GM12878 (cell line): ENCODE measurements at regions not wholly inside any gene's neighbourhood (a gene's known extent, or its start where the extent isn't known, plus 50 kb on each side); places are given as distances from the start of the nearest gene placed in this dataset.

Experiments used
- ATAC-seq: fragments of 200-7000 bp; cut with Tn5 transposase; 3 replicates; pipeline ENCODE4 v1.9.1; 2020; ENCODE audit warnings: mild to moderate bottlenecking, moderate library complexity
- BruUV-seq: library from RNA; stranded (reverse); fragments of 400-500 nt; replicated peaks from 2 replicates; lab custom pipeline; 2021; lab: Mats Ljungman, UMichigan
- CTCF ChIA-PET: fragments of 300-600 bp; sonication (Branson Sonifier 250); formaldehyde crosslinking; extraction: SDS; loops from one replicate; lab custom pipeline; 2021; ENCODE audit warnings: inconsistent platforms; lab: Yijun Ruan, JAX
- POLR2A ChIA-PET: fragments of 350-600 bp; formaldehyde crosslinking; extraction: SDS; loops from one replicate; lab custom pipeline; 2021; ENCODE audit warnings: inconsistent platforms; lab: Charles Lee
- RAD21 ChIA-PET: fragments of 300-600 bp; sonication (Branson Sonifier 250); formaldehyde crosslinking; loops from one replicate; lab custom pipeline; 2023; ENCODE audit warnings: antibody characterized with exemption; ENCODE audit not compliant: unreplicated experiment; lab: Charles Lee
- SMC1A ChIA-PET: fragments of 300-600 bp; sonication (Branson Sonifier 250); formaldehyde crosslinking; loops from one replicate; lab custom pipeline; 2023; ENCODE audit not compliant: unreplicated experiment, uncharacterized antibody; lab: Charles Lee
- DNase-seq: peaks from one replicate; pipeline ENCODE4 v3.0.0-alpha.2; 2011; ENCODE audit warnings: low read depth, low spot score
- FAIRE-seq: peaks from 3 replicates; lab custom pipeline; 2011; peaks lifted over from hg19 to GRCh38; lab: Jason Lieb, UNC
- H2AFZ ChIP-seq: 2 replicates; pipeline ENCODE4 v1.6.0; 2011; ENCODE audit warnings: low read depth, low read length, control low read depth; ENCODE audit not compliant: control insufficient read depth
- H3K27ac ChIP-seq: 2 replicates; pipeline ENCODE4 v1.5.1; 2011; ENCODE audit warnings: control low read depth; ENCODE audit not compliant: control insufficient read depth, insufficient read depth
- H3K27me3 ChIP-seq, 2 experiments: replicated peaks in 1 of 2; 2 replicates each; pipeline versions ENCODE4 v1.6.0 to v1.6.1; 2011; ENCODE audit warnings: low read length in 1 of 2; ENCODE audit not compliant: control insufficient read depth in 2 of 2, insufficient read depth in 2 of 2
- H3K36me3 ChIP-seq, 2 experiments: 2 replicates each; pipeline ENCODE4 v1.5.1; 2011; ENCODE audit warnings: low read length in 1 of 2; ENCODE audit not compliant: control insufficient read depth in 2 of 2, insufficient read depth in 2 of 2
- H3K4me1 ChIP-seq: 2 replicates; pipeline ENCODE4 v1.6.1; 2011; ENCODE audit warnings: mild to moderate bottlenecking, low read length, moderate library complexity, mixed read lengths; ENCODE audit not compliant: control insufficient read depth, insufficient read depth
- H3K4me2 ChIP-seq: 2 replicates; pipeline ENCODE4 v1.6.0; 2011; ENCODE audit warnings: control low read depth; ENCODE audit not compliant: control insufficient read depth, insufficient read depth
- H3K4me3 ChIP-seq: fragments of 200-600 bp; sonication (generic); 2 replicates; pipeline ENCODE4 v1.5.1; 2016
- H3K79me2 ChIP-seq: 2 replicates; pipeline ENCODE4 v1.6.0; 2011; ENCODE audit warnings: low read length; ENCODE audit not compliant: control insufficient read depth, insufficient read depth
- H3K9ac ChIP-seq: 2 replicates; pipeline ENCODE4 v1.8.0; 2011; ENCODE audit warnings: low read length, control low read depth, mixed read lengths; ENCODE audit not compliant: control insufficient read depth, insufficient read depth
- H3K9me3 ChIP-seq: replicated peaks from 3 replicates; pipeline ENCODE4 v1.5.1; 2011; ENCODE audit warnings: mild to moderate bottlenecking, low read length; ENCODE audit not compliant: control insufficient read depth, insufficient read depth
- H4K20me1 ChIP-seq: 2 replicates; pipeline ENCODE4 v1.6.0; 2011; ENCODE audit not compliant: control insufficient read depth, insufficient read depth
- CBX5 ChIP-seq: sonication (generic); IDR thresholded peaks from 2 replicates; pipeline ENCODE4 v1.6.1; 2016; ENCODE audit warnings: low read depth, moderate library complexity, mild to moderate bottlenecking, inconsistent platforms
- CHD4 ChIP-seq: fragments of 200-600 bp; sonication (generic); IDR thresholded peaks from 2 replicates; pipeline ENCODE4 v1.6.1; 2016; ENCODE audit warnings: mild to moderate bottlenecking
- CUX1 ChIP-seq: IDR thresholded peaks from 2 replicates; pipeline ENCODE4 v1.6.1; 2012; ENCODE audit warnings: improper control_type of control experiment, low read depth, low read length; ENCODE audit not compliant: insufficient replicate concordance
- JUNB ChIP-seq: IDR thresholded peaks from 2 replicates; pipeline ENCODE4 v1.6.1; 2016; ENCODE audit warnings: antibody characterized with exemption, mild to moderate bottlenecking
- MTA3 ChIP-seq: IDR thresholded peaks from 2 replicates; pipeline ENCODE4 v1.6.1; 2012; ENCODE audit warnings: low read length, inconsistent platforms, borderline replicate concordance
- WRNIP1 ChIP-seq: IDR thresholded peaks from 2 replicates; pipeline ENCODE4 v1.6.1; 2011; ENCODE audit warnings: low read depth, low read length, improper control_type of control experiment, borderline replicate concordance
- WGBS: methylation state at CpG from one replicate; pipeline ENCODE4 v1.1.6; 2016; ENCODE audit warnings: low lambda C conversion rate; ENCODE audit not compliant: insufficient replicate concordance, insufficient coverage; ENCODE audit errors: missing lambda C conversion rate; 5-methylcytosine and 5-hydroxymethylcytosine counted together
- in situ Hi-C: fragments of 300-500 bp; cut with MboI; formaldehyde crosslinking; loops from 9 replicates; pipeline ENCODE4 v1.14.3; 2018; ENCODE audit warnings: mixed read lengths
- intact Hi-C: fragments of 100-400 bp; cut with micrococcal nuclease; formaldehyde crosslinking; loops from one replicate; pipeline ENCODE4 v1.14.2; 2022; ENCODE audit not compliant: unreplicated experiment
- TF ChIP-seq, protein P1 (sequence below): IDR thresholded peaks from 2 replicates; pipeline ENCODE4 v1.6.1; 2012; ENCODE audit warnings: mild to moderate bottlenecking, low read depth, low read length
- TF ChIP-seq, protein P2 (sequence below): fragments of 450-650 bp; IDR thresholded peaks from 2 replicates; pipeline ENCODE4 v1.6.1; 2017; ENCODE audit warnings: mild to moderate bottlenecking, moderate library complexity
- TF ChIP-seq, protein P3 (sequence below): IDR thresholded peaks from 2 replicates; pipeline ENCODE4 v1.6.1; 2011; ENCODE audit warnings: borderline replicate concordance, low read depth, mild to moderate bottlenecking, moderate library complexity, mixed read lengths, low read length; ENCODE audit not compliant: insufficient read depth; ENCODE audit errors: extremely low read length

- H3K4me2 ChIP-seq: no peak overlapping the region
- H3K9ac ChIP-seq: no peak overlapping the region
- in situ Hi-C loops: no loop called here
- no peaks in the 10 kb centered on the region; the same call in 2 of the 3 replicates for H3K9me3 ChIP-seq
- no peak overlapping the region for H2AFZ ChIP-seq
- no peaks in the 10 kb centered on the region for H3K4me1 ChIP-seq
- WGBS: 0% methylated on average over 1 of the region's 1 CpG
- no peaks in the 10 kb centered on the region for H4K20me1 ChIP-seq
- no peak for DNase-seq
- FAIRE-seq: no peak
- no peak for ATAC-seq
- no peaks in the 10 kb centered on the region for H3K36me3 ChIP-seq
- no TSS peak for BruUV-seq
- H3K27me3 ChIP-seq: no peaks in the 10 kb centered on the region
- POLR2A ChIA-PET: no interaction called here
- SMC1A ChIA-PET: no interaction called here
- RAD21 ChIA-PET: no interaction called here
- no peak overlapping the region for H3K27ac ChIP-seq
- CTCF ChIA-PET: no interaction called here
- no peaks in the 10 kb centered on the region for H3K79me2 ChIP-seq
- H3K4me3 ChIP-seq: no peak overlapping the region
- intact Hi-C loops: no loop called here
- no peak for TF ChIP-seq CHD4
- TF ChIP-seq, protein P1, sequence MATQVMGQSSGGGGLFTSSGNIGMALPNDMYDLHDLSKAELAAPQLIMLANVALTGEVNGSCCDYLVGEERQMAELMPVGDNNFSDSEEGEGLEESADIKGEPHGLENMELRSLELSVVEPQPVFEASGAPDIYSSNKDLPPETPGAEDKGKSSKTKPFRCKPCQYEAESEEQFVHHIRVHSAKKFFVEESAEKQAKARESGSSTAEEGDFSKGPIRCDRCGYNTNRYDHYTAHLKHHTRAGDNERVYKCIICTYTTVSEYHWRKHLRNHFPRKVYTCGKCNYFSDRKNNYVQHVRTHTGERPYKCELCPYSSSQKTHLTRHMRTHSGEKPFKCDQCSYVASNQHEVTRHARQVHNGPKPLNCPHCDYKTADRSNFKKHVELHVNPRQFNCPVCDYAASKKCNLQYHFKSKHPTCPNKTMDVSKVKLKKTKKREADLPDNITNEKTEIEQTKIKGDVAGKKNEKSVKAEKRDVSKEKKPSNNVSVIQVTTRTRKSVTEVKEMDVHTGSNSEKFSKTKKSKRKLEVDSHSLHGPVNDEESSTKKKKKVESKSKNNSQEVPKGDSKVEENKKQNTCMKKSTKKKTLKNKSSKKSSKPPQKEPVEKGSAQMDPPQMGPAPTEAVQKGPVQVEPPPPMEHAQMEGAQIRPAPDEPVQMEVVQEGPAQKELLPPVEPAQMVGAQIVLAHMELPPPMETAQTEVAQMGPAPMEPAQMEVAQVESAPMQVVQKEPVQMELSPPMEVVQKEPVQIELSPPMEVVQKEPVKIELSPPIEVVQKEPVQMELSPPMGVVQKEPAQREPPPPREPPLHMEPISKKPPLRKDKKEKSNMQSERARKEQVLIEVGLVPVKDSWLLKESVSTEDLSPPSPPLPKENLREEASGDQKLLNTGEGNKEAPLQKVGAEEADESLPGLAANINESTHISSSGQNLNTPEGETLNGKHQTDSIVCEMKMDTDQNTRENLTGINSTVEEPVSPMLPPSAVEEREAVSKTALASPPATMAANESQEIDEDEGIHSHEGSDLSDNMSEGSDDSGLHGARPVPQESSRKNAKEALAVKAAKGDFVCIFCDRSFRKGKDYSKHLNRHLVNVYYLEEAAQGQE: no peak
- TF ChIP-seq, protein P2, sequence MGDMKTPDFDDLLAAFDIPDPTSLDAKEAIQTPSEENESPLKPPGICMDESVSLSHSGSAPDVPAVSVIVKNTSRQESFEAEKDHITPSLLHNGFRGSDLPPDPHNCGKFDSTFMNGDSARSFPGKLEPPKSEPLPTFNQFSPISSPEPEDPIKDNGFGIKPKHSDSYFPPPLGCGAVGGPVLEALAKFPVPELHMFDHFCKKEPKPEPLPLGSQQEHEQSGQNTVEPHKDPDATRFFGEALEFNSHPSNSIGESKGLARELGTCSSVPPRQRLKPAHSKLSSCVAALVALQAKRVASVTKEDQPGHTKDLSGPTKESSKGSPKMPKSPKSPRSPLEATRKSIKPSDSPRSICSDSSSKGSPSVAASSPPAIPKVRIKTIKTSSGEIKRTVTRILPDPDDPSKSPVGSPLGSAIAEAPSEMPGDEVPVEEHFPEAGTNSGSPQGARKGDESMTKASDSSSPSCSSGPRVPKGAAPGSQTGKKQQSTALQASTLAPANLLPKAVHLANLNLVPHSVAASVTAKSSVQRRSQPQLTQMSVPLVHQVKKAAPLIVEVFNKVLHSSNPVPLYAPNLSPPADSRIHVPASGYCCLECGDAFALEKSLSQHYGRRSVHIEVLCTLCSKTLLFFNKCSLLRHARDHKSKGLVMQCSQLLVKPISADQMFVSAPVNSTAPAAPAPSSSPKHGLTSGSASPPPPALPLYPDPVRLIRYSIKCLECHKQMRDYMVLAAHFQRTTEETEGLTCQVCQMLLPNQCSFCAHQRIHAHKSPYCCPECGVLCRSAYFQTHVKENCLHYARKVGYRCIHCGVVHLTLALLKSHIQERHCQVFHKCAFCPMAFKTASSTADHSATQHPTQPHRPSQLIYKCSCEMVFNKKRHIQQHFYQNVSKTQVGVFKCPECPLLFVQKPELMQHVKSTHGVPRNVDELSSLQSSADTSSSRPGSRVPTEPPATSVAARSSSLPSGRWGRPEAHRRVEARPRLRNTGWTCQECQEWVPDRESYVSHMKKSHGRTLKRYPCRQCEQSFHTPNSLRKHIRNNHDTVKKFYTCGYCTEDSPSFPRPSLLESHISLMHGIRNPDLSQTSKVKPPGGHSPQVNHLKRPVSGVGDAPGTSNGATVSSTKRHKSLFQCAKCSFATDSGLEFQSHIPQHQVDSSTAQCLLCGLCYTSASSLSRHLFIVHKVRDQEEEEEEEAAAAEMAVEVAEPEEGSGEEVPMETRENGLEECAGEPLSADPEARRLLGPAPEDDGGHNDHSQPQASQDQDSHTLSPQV: no peak
- TF ChIP-seq CUX1: no peak
- no peak for TF ChIP-seq JUNB
- TF ChIP-seq, protein P3, sequence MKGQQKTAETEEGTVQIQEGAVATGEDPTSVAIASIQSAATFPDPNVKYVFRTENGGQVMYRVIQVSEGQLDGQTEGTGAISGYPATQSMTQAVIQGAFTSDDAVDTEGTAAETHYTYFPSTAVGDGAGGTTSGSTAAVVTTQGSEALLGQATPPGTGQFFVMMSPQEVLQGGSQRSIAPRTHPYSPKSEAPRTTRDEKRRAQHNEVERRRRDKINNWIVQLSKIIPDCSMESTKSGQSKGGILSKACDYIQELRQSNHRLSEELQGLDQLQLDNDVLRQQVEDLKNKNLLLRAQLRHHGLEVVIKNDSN: no peak
- TF ChIP-seq MTA3: no peak
- TF ChIP-seq WRNIP1: no peak
- no peak for TF ChIP-seq CBX5
Measured at GRCh38 chr6:144877118-144877517, 592.0 kb downstream of the UTRN start.
